ENCODE measurements at regions not wholly inside any gene's neighbourhood (a gene's known extent, or its start where the extent isn't known, plus 50 kb on each side); places are given as distances from the start of the nearest gene placed in this dataset.

DNA sequence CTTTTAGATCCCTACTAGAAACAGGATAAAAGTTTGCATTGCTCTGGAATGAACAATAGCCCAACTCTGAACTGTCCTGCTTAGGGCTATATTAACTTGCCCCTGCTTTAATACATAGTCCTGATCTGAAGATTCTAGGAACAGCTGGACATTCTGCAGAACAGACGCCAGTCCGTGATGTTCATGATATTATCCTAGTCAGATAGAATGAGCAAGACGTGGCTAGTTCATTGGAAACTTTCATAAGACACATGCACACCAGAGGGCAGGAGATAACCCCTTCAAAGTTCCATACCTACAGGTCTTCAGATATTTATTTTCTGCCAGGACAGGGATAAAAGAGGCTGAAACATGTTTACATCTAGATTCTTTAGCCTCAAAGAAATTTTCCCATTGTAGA is 75.5 kb upstream of the CLNK start:
- TF ChIP-seq, protein P1, sequence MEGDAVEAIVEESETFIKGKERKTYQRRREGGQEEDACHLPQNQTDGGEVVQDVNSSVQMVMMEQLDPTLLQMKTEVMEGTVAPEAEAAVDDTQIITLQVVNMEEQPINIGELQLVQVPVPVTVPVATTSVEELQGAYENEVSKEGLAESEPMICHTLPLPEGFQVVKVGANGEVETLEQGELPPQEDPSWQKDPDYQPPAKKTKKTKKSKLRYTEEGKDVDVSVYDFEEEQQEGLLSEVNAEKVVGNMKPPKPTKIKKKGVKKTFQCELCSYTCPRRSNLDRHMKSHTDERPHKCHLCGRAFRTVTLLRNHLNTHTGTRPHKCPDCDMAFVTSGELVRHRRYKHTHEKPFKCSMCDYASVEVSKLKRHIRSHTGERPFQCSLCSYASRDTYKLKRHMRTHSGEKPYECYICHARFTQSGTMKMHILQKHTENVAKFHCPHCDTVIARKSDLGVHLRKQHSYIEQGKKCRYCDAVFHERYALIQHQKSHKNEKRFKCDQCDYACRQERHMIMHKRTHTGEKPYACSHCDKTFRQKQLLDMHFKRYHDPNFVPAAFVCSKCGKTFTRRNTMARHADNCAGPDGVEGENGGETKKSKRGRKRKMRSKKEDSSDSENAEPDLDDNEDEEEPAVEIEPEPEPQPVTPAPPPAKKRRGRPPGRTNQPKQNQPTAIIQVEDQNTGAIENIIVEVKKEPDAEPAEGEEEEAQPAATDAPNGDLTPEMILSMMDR (conservative IDR thresholded peaks at IDR 0.05; ENCODE audit: low read depth, low read length), result no peak
- no peak for TF ChIP-seq EZH2 (IDR thresholded peaks at IDR 0.05; ENCODE audit: borderline replicate concordance, low read depth, low read length, poor library complexity, severe bottlenecking)

Data from A673 (cell line).